ENCODE measurements at regions not wholly inside any gene's neighbourhood (a gene's known extent, or its start where the extent isn't known, plus 50 kb on each side); places are given as distances from the start of the nearest gene placed in this dataset.

DNA sequence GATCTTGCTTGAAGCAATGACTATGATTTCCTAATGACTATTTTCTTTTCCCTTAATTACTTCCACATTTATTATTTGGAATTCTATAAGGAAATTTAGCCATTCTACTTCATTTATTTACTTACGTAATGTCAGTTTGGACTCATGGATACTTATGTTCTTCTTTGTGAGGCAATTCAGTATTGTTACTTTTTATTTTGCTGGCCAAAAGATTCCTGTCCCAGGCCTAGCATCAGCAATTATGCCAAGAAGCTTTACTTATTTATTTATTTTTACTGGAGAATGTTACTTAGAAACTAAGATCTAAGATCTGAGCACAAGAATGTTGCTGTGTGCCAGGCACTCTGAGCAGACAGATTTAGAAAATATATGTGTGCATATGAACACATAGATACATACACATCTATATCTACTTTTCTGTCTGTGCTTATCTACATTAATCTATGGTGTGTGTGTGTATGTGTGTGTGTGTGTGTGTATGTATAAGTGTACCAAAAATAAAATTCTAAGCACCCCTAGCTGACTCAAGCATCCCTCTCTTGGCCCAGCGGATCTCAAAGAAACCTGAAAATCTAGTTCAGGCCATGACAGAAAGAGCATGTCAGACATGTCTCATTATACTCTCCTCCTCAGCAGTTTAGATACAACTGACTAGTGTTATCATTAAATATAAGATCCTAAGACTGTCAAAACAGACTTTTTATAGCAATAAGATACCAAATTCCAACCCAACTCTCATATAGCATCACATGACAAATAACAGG, 640.0 kb upstream of the GJE1 start:
- TF ChIP-seq TAF1 (IDR thresholded peaks at IDR 0.05; ENCODE audit: low read depth) = no peak
- no peak for TF ChIP-seq MXI1 (conservative IDR thresholded peaks at IDR 0.05; ENCODE audit: poor library complexity, severe bottlenecking)
- no peak for TF ChIP-seq CTCF (IDR thresholded peaks at IDR 0.05; ENCODE audit: poor library complexity, severe bottlenecking)
- no peak for TF ChIP-seq EZH2 (IDR thresholded peaks at IDR 0.05; ENCODE audit: borderline replicate concordance, insufficient read depth, low read length, poor library complexity, severe bottlenecking)
- no peak for TF ChIP-seq EP300 (conservative IDR thresholded peaks at IDR 0.05; ENCODE audit: poor library complexity, severe bottlenecking)
- TF ChIP-seq, protein P1, sequence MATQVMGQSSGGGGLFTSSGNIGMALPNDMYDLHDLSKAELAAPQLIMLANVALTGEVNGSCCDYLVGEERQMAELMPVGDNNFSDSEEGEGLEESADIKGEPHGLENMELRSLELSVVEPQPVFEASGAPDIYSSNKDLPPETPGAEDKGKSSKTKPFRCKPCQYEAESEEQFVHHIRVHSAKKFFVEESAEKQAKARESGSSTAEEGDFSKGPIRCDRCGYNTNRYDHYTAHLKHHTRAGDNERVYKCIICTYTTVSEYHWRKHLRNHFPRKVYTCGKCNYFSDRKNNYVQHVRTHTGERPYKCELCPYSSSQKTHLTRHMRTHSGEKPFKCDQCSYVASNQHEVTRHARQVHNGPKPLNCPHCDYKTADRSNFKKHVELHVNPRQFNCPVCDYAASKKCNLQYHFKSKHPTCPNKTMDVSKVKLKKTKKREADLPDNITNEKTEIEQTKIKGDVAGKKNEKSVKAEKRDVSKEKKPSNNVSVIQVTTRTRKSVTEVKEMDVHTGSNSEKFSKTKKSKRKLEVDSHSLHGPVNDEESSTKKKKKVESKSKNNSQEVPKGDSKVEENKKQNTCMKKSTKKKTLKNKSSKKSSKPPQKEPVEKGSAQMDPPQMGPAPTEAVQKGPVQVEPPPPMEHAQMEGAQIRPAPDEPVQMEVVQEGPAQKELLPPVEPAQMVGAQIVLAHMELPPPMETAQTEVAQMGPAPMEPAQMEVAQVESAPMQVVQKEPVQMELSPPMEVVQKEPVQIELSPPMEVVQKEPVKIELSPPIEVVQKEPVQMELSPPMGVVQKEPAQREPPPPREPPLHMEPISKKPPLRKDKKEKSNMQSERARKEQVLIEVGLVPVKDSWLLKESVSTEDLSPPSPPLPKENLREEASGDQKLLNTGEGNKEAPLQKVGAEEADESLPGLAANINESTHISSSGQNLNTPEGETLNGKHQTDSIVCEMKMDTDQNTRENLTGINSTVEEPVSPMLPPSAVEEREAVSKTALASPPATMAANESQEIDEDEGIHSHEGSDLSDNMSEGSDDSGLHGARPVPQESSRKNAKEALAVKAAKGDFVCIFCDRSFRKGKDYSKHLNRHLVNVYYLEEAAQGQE (IDR thresholded peaks at IDR 0.05; ENCODE audit: borderline replicate concordance) = no peak
- TF ChIP-seq RAD21 (conservative IDR thresholded peaks at IDR 0.05) = no peak
- TF ChIP-seq POLR2AphosphoS5 (IDR thresholded peaks at IDR 0.05) = no peak
- Histone ChIP-seq H3K4me3 (ENCODE audit: low read length) (no peak overlapping the region), H3K9me2 (ENCODE audit: insufficient read depth, low read length) (no peaks in the 10 kb centered on the region), H4K20me1 (ENCODE audit: insufficient read depth) (no peaks in the 10 kb centered on the region), H3K4me2 (ENCODE audit: low read length) (no peak overlapping the region), H3K79me2 (replicated peaks; ENCODE audit: insufficient read depth, low read length) (no peaks in the 10 kb centered on the region), H3F3A (ENCODE audit: insufficient read depth, low read length, poor library complexity, severe bottlenecking) (no peaks in the 10 kb centered on the region), H3K9me3 (ENCODE audit: low read length) (no peaks in the 10 kb centered on the region), H3K27me3 (ENCODE audit: insufficient read depth, low read depth, low read length) (no peaks in the 10 kb centered on the region), H3K27ac (ENCODE audit: low read length) (no peak overlapping the region), H3K9ac (ENCODE audit: low read length) (no peak overlapping the region), H3K36me3 (ENCODE audit: insufficient read depth, low read length) (no peaks in the 10 kb centered on the region), H2AFZ (ENCODE audit: low read depth, low read length) (no peak overlapping the region)

DNA sequence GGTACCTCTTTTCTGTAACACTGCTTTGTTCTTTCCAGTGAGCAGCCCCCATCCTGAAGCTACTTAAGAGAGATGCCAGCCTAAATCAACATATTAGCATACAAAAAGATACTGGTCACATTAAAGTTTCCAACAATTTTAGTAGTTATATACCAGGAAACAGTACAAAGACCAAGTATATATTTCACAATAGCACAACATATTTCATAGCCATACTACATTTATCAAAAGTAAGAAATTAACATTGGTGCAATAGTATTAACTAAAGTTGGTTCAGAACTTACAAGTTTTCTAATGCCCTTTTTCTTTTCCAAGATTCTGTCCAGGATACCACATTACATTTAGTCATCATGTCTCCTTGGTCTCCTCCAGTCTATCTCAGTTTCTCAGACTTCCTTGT, 641.0 kb upstream of the GJE1 start:
- H2AFZ ChIP-seq (ENCODE audit: low read depth, low read length) = no peak overlapping the region
- H3K27me3 ChIP-seq (ENCODE audit: insufficient read depth, low read depth, low read length) = no peaks in the 10 kb centered on the region
- H3F3A ChIP-seq (ENCODE audit: insufficient read depth, low read length, poor library complexity, severe bottlenecking) = no peaks in the 10 kb centered on the region
- no peaks in the 10 kb centered on the region for H3K9me2 ChIP-seq (ENCODE audit: insufficient read depth, low read length)
- no peak for TF ChIP-seq SMC3 (conservative IDR thresholded peaks at IDR 0.05; ENCODE audit: poor library complexity)
- no peak for TF ChIP-seq CTCF (IDR thresholded peaks at IDR 0.05; ENCODE audit: poor library complexity, severe bottlenecking)
- TF ChIP-seq, protein P1 (IDR thresholded peaks at IDR 0.05; ENCODE audit: borderline replicate concordance) = no peak
- TF ChIP-seq RAD21 (conservative IDR thresholded peaks at IDR 0.05) = no peak
- TF ChIP-seq EZH2 (IDR thresholded peaks at IDR 0.05; ENCODE audit: borderline replicate concordance, insufficient read depth, low read length, poor library complexity, severe bottlenecking) = no peak
- no peak for TF ChIP-seq EP300 (conservative IDR thresholded peaks at IDR 0.05; ENCODE audit: poor library complexity, severe bottlenecking)
- no peak for TF ChIP-seq MXI1 (conservative IDR thresholded peaks at IDR 0.05; ENCODE audit: poor library complexity, severe bottlenecking)
- no peak for TF ChIP-seq TAF1 (IDR thresholded peaks at IDR 0.05; ENCODE audit: low read depth)
- TF ChIP-seq POLR2AphosphoS5 (IDR thresholded peaks at IDR 0.05) = no peak
- H3K9ac ChIP-seq (ENCODE audit: low read length) = no peak overlapping the region
- no peak overlapping the region for H3K4me2 ChIP-seq (ENCODE audit: low read length)
- no peaks in the 10 kb centered on the region for H3K79me2 ChIP-seq (replicated peaks; ENCODE audit: insufficient read depth, low read length)
- no peak overlapping the region for H3K4me3 ChIP-seq (ENCODE audit: low read length)
- no peak overlapping the region for H3K27ac ChIP-seq (ENCODE audit: low read length)
- H4K20me1 ChIP-seq (ENCODE audit: insufficient read depth) = no peaks in the 10 kb centered on the region
- H3K36me3 ChIP-seq (ENCODE audit: insufficient read depth, low read length) = no peaks in the 10 kb centered on the region
- no peaks in the 10 kb centered on the region for H3K9me3 ChIP-seq (ENCODE audit: low read length)

All from neural cell (in vitro differentiated cells).